Stimulated activated naive CD8-positive, alpha-beta T cell treated with anti-CD3 and anti-CD28 coated beads, Interleukin-15, Interleukin-2, amounts not matched to agents 100 ng/mL and 50 ng/mL, for 24 hours (primary cell): ENCODE measurements at regions not wholly inside any gene's neighbourhood (a gene's known extent, or its start where the extent isn't known, plus 50 kb on each side); places are given as distances from the start of the nearest gene placed in this dataset.
"Not testable (repeated sequence)": the region's sequence is repeated elsewhere in the genome, so short reads cannot be mapped to it uniquely, and the experiment has no call there.

Source experiments
- H3K27ac Mint-ChIP-seq: one replicate; pipeline ENCODE4 v1.8.0; 2021; ENCODE audit warnings: mild to moderate bottlenecking, mixed read lengths
- H3K27me3 Mint-ChIP-seq: one replicate; pipeline ENCODE4 v1.8.0; 2021; ENCODE audit warnings: mixed read lengths
- H3K36me3 Mint-ChIP-seq: one replicate; pipeline ENCODE4 v1.8.0; 2021; ENCODE audit warnings: low read depth, mixed read lengths
- H3K4me1 Mint-ChIP-seq: one replicate; pipeline ENCODE4 v1.8.0; 2021; ENCODE audit warnings: low read depth, mixed read lengths
- H3K4me3 Mint-ChIP-seq: one replicate; pipeline ENCODE4 v1.8.0; 2021; ENCODE audit warnings: mild to moderate bottlenecking, mixed read lengths
- H3K9me3 Mint-ChIP-seq: one replicate; pipeline ENCODE4 v1.8.0; 2021; ENCODE audit warnings: mixed read lengths

DNA sequence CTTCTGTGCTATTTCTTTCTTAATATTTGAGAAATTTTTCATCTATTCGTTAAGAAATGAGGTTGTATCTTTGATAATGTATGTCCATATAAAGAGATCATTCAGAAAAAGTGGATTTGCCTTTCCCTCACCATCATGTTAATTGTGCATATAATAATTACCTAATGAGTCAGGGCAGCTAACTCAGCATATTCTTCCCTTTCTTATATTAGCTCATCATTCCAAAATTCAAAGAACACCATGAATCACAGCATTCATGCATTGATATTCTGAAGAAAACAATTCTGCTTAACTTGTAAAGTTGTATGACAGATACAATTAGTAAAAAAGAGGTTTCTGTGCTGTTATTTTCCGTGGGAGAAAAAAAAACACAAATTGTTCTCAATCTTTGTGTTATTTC is 630.6 kb downstream of the TLE1 start:
- Mint-ChIP-seq H3K9me3 (peaks cover 7% of the 10 kb centered on the region), H3K27me3 (no peaks in the 10 kb centered on the region), H3K27ac (no peak overlapping the region), H3K4me3 (no peak overlapping the region), H3K36me3 (no peaks in the 10 kb centered on the region), H3K4me1 (no peaks in the 10 kb centered on the region)

DNA sequence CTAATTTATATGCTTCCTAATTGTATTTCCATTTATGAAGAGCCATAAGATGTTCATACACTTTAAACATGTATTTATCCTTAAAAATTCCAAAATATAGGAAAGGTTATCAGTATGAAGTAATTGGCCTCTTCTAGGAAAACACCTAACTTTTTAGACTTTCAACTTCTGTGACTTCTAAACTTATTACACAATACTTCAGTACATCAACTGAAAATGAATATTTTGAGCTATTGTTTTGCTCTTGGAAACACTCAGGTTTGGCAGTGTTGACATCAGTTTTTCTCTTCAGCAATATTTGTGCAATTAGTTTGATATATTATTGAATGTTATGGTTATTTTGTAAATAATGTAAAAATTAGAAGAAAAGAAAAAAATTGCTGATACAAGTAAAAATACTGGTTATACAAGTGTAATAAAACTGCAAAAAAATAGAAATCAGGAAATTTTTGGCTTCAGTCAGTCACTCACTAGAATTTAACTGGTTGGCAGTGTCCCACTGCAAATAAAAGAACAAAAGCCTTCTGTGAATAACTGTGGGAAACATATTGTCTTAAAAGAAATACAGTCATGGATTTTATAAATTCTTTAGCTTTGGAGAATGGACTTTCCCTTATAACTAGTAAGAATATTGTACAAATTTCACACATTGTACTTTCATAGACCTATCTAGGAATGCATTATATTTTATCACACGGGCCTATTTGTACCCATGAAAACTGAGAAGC is 635.9 kb downstream of the TLE1 start:
- H3K9me3 Mint-ChIP-seq, result peaks cover 3% of the 10 kb centered on the region
- H3K27ac Mint-ChIP-seq, result no peak overlapping the region
- H3K36me3 Mint-ChIP-seq, result no peaks in the 10 kb centered on the region
- no peak overlapping the region for H3K4me3 Mint-ChIP-seq
- H3K27me3 Mint-ChIP-seq, result no peaks in the 10 kb centered on the region
- no peaks in the 10 kb centered on the region for H3K4me1 Mint-ChIP-seq

DNA sequence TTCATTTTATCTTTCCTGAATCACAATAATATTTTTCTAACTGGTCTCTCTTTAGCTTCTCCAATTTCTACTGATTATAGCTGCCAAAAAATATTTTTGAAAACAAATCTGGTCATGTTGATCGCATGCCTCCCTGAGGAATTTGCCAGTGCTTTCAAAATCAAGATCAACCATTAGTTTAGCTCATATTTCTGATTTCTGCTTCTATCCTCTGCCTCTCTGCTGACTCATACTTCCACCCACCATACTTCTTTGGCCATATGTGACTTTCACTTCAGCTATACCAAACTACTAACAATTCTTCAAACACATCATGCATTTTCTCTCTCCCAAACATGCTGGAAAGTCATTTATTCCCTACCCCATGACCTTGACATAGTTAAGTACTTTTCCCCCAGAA is 636.5 kb downstream of the TLE1 start:
- H3K27ac Mint-ChIP-seq, result no peak overlapping the region
- peaks cover 3% of the 10 kb centered on the region for H3K9me3 Mint-ChIP-seq
- no peaks in the 10 kb centered on the region for H3K36me3 Mint-ChIP-seq
- H3K27me3 Mint-ChIP-seq, result no peaks in the 10 kb centered on the region
- H3K4me3 Mint-ChIP-seq, result no peak overlapping the region
- H3K4me1 Mint-ChIP-seq, result no peaks in the 10 kb centered on the region

DNA sequence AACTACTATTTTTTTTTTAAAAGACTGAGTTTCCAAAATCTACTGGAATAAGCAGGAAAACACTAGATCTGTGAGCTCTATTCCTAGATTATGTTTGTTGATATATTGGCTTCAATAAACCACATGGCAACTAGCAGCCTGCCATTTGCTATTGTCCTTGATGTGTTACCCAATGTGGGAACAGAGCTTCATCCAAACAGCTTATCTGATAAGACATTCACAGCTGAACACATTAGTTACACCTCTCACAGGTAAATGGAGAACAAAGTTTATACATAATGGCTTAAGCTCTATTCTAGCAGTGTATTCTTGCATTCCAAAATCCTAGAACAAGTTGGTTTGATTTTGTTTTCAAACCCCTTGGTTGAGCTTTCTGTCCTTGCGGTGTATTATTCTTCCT is 642.1 kb downstream of the TLE1 start:
- H3K4me1 Mint-ChIP-seq, result no peaks in the 10 kb centered on the region
- H3K4me3 Mint-ChIP-seq, result no peak overlapping the region
- no peaks in the 10 kb centered on the region for H3K27me3 Mint-ChIP-seq
- no peaks in the 10 kb centered on the region for H3K36me3 Mint-ChIP-seq
- no peak overlapping the region for H3K27ac Mint-ChIP-seq
- peaks cover 3% of the 10 kb centered on the region for H3K9me3 Mint-ChIP-seq

DNA sequence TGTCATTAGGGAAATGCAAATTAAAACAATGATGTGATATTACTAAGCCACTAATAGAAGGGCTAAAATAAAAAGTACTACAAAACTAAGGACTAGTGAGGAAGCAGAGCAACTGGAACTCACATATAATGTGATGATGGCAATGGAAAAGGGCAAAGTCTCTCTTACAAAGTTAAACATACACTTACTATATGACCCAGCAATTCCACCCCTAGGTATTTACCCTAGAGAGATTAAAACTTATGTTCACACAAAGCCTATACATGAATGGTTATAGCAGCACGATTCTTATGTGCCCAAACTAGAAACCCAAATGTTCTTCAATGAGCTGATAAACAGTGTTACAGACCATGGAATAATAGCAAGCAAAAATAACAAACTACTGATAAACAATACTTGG is 643.7 kb downstream of the TLE1 start:
- Mint-ChIP-seq H3K27me3 (no peaks in the 10 kb centered on the region), H3K9me3 (peaks cover 3% of the 10 kb centered on the region), H3K4me3 (no peak overlapping the region), H3K36me3 (no peaks in the 10 kb centered on the region), H3K27ac (no peak overlapping the region), H3K4me1 (no peaks in the 10 kb centered on the region)

DNA sequence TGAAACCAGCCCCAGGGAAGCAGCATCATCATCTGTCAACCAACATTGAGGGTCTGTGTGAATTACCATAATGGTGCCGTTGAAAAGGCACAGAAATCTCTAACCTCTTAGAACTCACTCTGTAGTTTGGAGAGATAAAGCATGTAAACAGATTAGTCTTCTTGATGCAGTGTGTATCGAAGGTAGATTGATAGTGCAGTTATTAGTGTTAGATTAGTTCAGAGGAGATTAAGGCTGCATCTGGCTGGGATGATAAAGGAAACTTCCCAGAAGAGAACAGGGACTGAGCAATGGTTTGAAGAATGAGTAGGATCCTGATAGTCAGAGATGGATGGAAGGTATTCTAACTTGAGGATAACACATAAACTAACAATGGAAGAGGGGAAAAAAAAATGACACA is 651.5 kb downstream of the TLE1 start:
- H3K36me3 Mint-ChIP-seq, result no peaks in the 10 kb centered on the region
- no peaks in the 10 kb centered on the region for H3K27me3 Mint-ChIP-seq
- peaks cover 12% of the 10 kb centered on the region for H3K9me3 Mint-ChIP-seq
- H3K4me3 Mint-ChIP-seq, result no peak overlapping the region
- H3K4me1 Mint-ChIP-seq, result no peaks in the 10 kb centered on the region
- no peak overlapping the region for H3K27ac Mint-ChIP-seq

DNA sequence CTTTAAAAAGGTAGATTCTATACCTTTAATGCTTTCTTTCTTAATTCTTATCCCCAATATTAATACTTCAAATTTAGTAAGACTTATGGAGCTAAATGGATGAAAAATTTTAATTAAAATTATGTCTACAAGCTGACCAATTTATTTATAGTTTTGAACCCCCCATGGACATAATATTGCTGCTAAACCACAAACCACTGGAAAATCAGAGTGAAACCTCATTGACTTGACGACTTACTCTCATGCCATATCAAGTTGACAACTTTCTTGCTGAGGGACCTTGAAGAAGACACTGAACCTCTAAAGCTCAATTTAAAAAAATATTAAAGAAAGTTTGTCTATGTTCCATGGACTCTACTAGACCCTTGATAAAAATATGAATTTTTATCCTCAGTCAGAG is 653.7 kb downstream of the TLE1 start:
- Mint-ChIP-seq H3K9me3 (peaks cover 12% of the 10 kb centered on the region), H3K27ac (no peak overlapping the region), H3K36me3 (no peaks in the 10 kb centered on the region), H3K27me3 (no peaks in the 10 kb centered on the region), H3K4me1 (no peaks in the 10 kb centered on the region), H3K4me3 (no peak overlapping the region)

DNA sequence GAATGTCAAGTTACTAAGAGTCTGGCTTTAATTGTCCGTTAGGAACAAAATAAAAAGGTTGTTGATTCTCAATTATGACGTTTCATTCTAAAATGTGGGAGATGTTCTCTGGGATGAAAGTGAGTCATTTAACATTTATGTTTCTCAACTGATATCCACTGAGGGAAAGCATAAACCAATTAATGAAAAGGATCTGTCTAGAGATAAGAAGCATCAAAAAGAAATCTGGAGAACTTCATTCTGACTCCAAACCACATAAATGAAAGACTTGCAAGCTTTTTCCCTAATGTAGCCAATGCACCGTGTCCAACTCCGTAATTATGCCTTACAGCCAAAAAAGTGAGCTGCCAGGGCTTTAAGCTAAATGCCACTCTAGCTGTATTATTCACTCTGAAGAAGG is 654.2 kb downstream of the TLE1 start:
- H3K36me3 Mint-ChIP-seq, result no peaks in the 10 kb centered on the region
- H3K4me3 Mint-ChIP-seq, result no peak overlapping the region

DNA sequence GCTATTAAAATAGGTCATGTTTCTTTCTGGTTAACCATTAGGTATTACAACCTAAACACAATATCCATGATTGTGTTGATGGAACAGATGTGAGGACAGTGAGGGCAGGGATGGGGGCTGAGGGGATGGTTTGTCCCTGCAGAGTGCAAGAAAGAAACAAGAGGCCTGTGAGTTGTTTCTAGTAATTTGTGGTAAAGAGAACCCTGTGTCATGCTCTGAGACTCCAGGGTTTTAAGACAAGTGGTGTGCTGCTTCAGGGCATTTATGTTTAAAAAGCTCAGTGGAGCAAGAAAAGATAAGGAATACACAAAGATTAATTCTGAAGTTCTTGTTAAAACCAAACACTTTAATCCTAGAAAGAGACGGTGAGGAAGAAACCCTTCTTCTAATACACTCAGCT is 656.5 kb downstream of the TLE1 start:
- Mint-ChIP-seq H3K27ac (no peak overlapping the region), H3K4me1 (no peaks in the 10 kb centered on the region), H3K36me3 (no peaks in the 10 kb centered on the region), H3K27me3 (no peaks in the 10 kb centered on the region), H3K4me3 (no peak overlapping the region), H3K9me3 (peaks cover 3% of the 10 kb centered on the region)

More for the DNA sequence above, 654.2 kb downstream of the TLE1 start:
- Mint-ChIP-seq H3K4me1 (no peaks in the 10 kb centered on the region), H3K27ac (no peak overlapping the region), H3K27me3 (no peaks in the 10 kb centered on the region), H3K9me3 (peaks cover 12% of the 10 kb centered on the region)

DNA sequence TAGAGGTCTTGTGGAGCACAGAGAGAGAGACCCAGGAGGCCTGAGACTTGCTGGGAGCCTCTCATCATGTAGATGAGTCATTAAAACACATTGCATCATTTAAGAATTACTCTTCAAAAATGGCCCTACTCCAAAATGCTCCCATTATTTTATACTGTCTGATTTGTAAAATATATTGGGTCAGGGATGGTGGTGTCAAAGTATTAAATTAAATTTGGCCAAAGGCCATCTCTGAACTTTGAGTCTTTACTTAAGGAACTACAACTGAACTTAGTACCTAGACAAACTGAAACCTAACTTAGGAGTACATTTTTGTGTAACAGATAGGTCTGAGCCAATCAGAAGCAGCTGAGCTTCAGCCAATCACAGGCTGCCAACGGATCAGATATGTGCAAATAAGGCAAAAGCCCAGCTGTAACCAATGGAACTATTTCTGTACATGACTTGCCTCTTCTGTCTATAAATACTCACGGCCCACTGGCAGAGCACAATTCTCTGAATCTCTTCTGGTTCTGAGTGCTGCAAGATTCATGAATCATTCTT is 657.2 kb downstream of the TLE1 start:
- Mint-ChIP-seq H3K36me3 (no peaks in the 10 kb centered on the region), H3K27ac (no peak overlapping the region), H3K9me3 (peaks cover 3% of the 10 kb centered on the region), H3K4me1 (no peaks in the 10 kb centered on the region), H3K27me3 (no peaks in the 10 kb centered on the region), H3K4me3 (no peak overlapping the region)

DNA sequence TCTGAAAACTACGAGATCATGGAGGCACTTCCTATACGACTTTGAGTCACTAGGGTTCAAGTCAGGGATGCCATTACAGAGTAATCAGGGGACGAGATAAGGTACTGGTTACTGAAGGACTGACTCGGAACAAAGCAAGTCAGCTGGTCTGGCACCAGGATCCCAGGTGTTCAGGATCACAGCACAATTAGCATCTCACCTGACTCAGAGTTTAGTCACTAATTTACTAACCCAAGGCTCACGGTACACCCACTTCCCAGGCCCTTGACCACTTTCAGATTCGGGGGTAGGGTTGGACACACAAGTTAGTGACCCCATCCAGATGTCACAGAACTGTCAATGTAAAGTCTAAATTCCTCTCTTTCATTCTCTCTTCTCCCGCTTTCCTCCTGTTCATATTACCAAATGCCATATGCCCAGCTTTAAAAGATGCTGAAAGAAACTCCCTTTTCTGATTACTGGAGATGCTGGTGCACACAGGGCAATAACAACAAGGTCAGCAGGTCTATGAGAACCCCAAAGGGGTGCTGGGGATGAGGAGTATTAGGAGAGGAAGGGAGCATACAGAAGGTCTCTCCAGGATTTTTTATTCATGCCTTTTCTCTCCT is 657.8 kb downstream of the TLE1 start:
- Mint-ChIP-seq H3K4me3 (no peak overlapping the region), H3K4me1 (no peaks in the 10 kb centered on the region), H3K9me3 (peaks cover 3% of the 10 kb centered on the region), H3K36me3 (no peaks in the 10 kb centered on the region), H3K27ac (no peak overlapping the region), H3K27me3 (no peaks in the 10 kb centered on the region)

DNA sequence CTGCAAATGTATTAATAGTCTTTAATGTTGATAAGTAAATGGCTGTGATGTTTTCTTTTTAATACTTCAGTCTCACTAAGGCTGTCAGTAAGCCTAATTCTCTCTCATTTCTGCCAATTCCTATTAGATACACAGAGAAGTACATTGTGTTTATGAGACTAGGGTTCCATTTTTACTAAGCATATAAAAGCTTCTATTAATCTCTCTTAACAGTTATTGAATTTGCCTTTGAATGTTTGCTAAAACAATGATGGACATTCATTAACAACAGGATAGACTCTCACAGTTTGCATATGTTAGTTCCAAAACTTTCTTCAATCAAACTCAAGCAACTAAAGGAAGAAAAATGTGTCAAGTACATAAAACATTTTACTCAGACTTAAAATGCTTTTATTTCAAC is 659.3 kb downstream of the TLE1 start:
- Mint-ChIP-seq H3K36me3 (no peaks in the 10 kb centered on the region), H3K4me3 (no peak overlapping the region), H3K27ac (no peak overlapping the region), H3K27me3 (no peaks in the 10 kb centered on the region), H3K9me3 (no peaks in the 10 kb centered on the region), H3K4me1 (no peaks in the 10 kb centered on the region)

DNA sequence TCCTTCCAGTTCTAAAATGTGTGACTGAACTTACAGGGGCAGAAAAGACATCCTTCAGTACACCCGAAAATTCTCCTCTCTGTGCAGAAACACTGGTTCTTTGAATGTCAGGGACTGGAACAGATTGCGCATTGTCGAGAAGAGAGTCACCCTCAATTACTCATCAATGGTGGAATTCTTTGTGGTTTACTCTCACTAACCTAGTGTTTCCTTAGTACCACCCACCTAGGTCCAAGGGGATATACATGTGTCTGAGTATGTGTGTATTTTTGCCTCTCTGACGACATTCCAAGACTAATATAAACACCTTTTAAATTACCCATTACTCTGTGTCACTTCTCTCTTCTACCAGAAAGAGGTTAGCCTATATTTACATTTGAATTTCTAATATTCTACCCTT is 660.8 kb downstream of the TLE1 start:
- Mint-ChIP-seq H3K4me1 (no peaks in the 10 kb centered on the region), H3K27ac (no peak overlapping the region), H3K27me3 (no peaks in the 10 kb centered on the region), H3K36me3 (no peaks in the 10 kb centered on the region), H3K9me3 (no peaks in the 10 kb centered on the region), H3K4me3 (no peak overlapping the region)

DNA sequence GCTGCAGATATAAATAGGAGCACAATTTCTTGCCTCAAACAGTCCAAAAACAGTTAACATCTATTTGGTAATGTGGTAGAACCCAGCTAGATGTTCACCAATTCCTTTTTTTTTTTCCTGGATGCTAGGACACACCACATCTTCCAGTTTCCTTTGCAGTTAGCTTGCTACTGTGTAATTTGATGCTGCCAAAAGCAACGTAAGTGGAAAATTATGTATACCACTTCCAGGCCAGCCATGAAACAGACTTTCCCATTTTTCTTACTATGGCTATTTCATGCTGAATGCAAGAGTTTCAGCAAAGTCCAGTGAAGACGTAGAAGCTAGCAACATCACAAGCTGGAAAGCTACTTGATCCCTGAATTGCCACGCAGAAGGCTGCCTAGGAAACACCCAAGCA is 667.2 kb downstream of the TLE1 start:
- H3K9me3 Mint-ChIP-seq, result no peaks in the 10 kb centered on the region
- H3K27ac Mint-ChIP-seq, result no peak overlapping the region
- no peaks in the 10 kb centered on the region for H3K27me3 Mint-ChIP-seq
- no peaks in the 10 kb centered on the region for H3K36me3 Mint-ChIP-seq
- H3K4me3 Mint-ChIP-seq, result no peak overlapping the region
- H3K4me1 Mint-ChIP-seq, result no peaks in the 10 kb centered on the region

DNA sequence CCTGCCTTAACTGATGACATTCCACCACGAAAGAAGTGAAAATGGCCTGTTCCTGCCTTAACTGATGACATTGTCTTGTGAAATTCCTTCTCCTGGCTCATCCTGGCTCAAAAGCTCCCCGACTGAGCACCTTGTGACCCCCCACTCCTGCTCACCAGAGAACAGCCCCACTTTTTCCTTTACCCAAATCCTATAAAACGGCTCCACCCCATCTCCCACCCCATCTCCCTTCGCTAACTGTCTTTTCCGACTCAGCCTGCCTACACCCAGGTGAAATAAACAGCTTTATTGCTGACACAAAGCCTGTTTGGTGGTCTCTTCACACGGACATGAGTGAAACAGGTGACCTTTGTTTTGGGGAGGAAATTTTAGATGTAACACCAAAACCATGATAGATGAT is 674.4 kb downstream of the TLE1 start:
- H3K36me3 Mint-ChIP-seq, H3K4me3 Mint-ChIP-seq, H3K27ac Mint-ChIP-seq, H3K27me3 Mint-ChIP-seq, H3K4me1 Mint-ChIP-seq: not testable (repeated sequence)
- H3K9me3 Mint-ChIP-seq, result peaks cover 13% of the 10 kb centered on the region

DNA sequence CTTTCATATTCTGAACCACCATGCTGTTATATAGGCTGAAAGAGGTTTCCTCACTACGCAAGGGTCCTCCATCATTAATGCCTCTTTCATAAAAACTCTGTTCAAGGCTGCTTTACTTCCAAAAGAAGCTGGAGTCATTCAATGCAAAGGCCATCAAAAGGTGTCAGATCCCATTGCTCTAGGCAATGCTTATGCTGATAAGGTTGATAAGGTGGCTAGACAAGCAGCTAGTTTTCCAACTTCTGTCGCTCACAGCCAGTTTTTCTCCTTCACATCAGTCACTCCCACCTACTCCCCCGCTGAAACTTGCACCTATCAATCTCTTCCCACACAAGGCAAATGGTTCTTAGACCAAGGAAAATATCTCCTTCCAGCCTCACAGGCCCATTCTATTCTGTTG is 676.2 kb downstream of the TLE1 start:
- not testable (repeated sequence) for H3K4me1 Mint-ChIP-seq, H3K27ac Mint-ChIP-seq, H3K36me3 Mint-ChIP-seq, H3K4me3 Mint-ChIP-seq, H3K27me3 Mint-ChIP-seq
- peaks cover 13% of the 10 kb centered on the region for H3K9me3 Mint-ChIP-seq
